GM23248 (cell line): ENCODE measurements at regions not wholly inside any gene's neighbourhood (a gene's known extent, or its start where the extent isn't known, plus 50 kb on each side); places are given as distances from the start of the nearest gene placed in this dataset.

Source experiments
- DNase-seq: peaks from one replicate; pipeline ENCODE4 v3.0.0-alpha.2; 2015
- H2AFZ ChIP-seq: fragments of 200-600 bp; sonication (generic); 2 replicates; pipeline ENCODE4 v1.6.1; 2016; ENCODE audit warnings: antibody characterized with exemption
- H3F3A ChIP-seq: fragments of 200-600 bp; sonication (generic); 2 replicates; pipeline ENCODE4 v1.6.1; 2016; ENCODE audit warnings: mild to moderate bottlenecking, antibody characterized with exemption, mixed run types; ENCODE audit not compliant: insufficient read depth
- H3K27ac ChIP-seq: fragments of 200-600 bp; sonication (generic); 2 replicates; pipeline ENCODE4 v1.5.1; 2016; ENCODE audit warnings: mild to moderate bottlenecking
- H3K27me3 ChIP-seq: fragments of 200-600 bp; sonication (generic); replicated peaks from 2 replicates; pipeline ENCODE4 v1.6.1; 2016; ENCODE audit warnings: mild to moderate bottlenecking; ENCODE audit not compliant: insufficient read depth
- H3K36me3 ChIP-seq: fragments of 200-600 bp; sonication (generic); 2 replicates; pipeline ENCODE4 v1.6.1; 2016; ENCODE audit warnings: low read depth, mild to moderate bottlenecking
- H3K4me1 ChIP-seq: fragments of 200-600 bp; sonication (generic); 2 replicates; pipeline ENCODE4 v1.6.1; 2016; ENCODE audit warnings: mild to moderate bottlenecking; ENCODE audit not compliant: insufficient read depth
- H3K4me2 ChIP-seq: fragments of 200-600 bp; sonication (generic); one replicate; pipeline ENCODE4 v1.6.1; 2016; ENCODE audit warnings: mild to moderate bottlenecking; ENCODE audit not compliant: unreplicated experiment
- H3K4me3 ChIP-seq: fragments of 200-600 bp; sonication (generic); 2 replicates; pipeline ENCODE4 v1.5.1; 2016; ENCODE audit warnings: mild to moderate bottlenecking
- H3K79me2 ChIP-seq: fragments of 200-600 bp; sonication (generic); 2 replicates; pipeline ENCODE4 v1.6.1; 2016; ENCODE audit warnings: mild to moderate bottlenecking; ENCODE audit not compliant: insufficient read depth
- H3K9ac ChIP-seq: fragments of 200-600 bp; sonication (generic); 2 replicates; pipeline ENCODE4 v1.6.1; 2016; ENCODE audit warnings: mild to moderate bottlenecking
- H3K9me2 ChIP-seq: fragments of 200-600 bp; sonication (generic); 2 replicates; pipeline ENCODE4 v1.6.1; 2016; ENCODE audit warnings: mixed run types, mild to moderate bottlenecking, moderate library complexity; ENCODE audit not compliant: insufficient read depth
- H3K9me3 ChIP-seq: fragments of 200-600 bp; sonication (generic); one replicate; pipeline ENCODE4 v1.6.1; 2017; ENCODE audit warnings: low read depth
- H4K20me1 ChIP-seq: fragments of 200-600 bp; sonication (generic); 2 replicates; pipeline ENCODE4 v1.6.0; 2016; ENCODE audit not compliant: insufficient read depth
- EZH2 ChIP-seq: fragments of 200-600 bp; sonication (generic); IDR thresholded peaks from 2 replicates; pipeline ENCODE4 v1.6.1; 2018; ENCODE audit warnings: antibody characterized with exemption, mild to moderate bottlenecking; ENCODE audit not compliant: insufficient read depth, poor library complexity, severe bottlenecking
- EZH2phosphoT487 ChIP-seq: fragments of 200-600 bp; sonication (generic); IDR thresholded peaks from 2 replicates; pipeline ENCODE4 v1.6.1; 2018; ENCODE audit warnings: antibody characterized with exemption, moderate library complexity, mild to moderate bottlenecking, low read depth; ENCODE audit not compliant: insufficient read depth
- WGBS, 2 experiments: methylation state at CpG; one replicate each; pipeline ENCODE4 v1.1.6; 2015 to 2017; ENCODE audit warnings: low lambda C conversion rate in 2 of 2, low coverage in 1 of 2; ENCODE audit errors: missing lambda C conversion rate in 2 of 2; 5-methylcytosine and 5-hydroxymethylcytosine counted together
- in situ Hi-C: fragments of 300-500 bp; cut with MboI; formaldehyde crosslinking; loops from 2 replicates; pipeline ENCODE4 v1.15.0; 2020

DNA sequence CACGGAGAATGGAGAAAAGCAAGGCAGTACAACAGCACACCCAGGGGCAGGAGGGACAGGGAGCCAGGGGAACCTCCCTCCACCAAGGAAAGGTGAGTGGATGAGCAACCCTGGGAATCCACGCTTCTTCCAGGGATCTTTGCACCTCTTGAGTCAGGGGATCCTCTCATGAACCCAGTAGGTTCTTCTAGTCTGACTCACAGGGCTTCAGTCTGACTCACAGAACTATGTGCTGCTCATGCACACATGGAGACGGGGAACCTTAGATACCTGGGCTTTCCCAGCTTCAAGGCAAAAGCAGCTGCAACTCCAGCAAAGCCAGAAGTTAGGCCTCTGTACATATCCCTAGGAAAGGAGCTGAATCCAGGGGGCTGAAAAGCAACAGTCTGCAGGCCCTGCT lies 1021.4 kb upstream of the TENM4 start:
- Histone ChIP-seq H3K27me3 (no peaks in the 10 kb centered on the region), H3K4me3 (no peak overlapping the region), H3K4me1 (no peaks in the 10 kb centered on the region), H2AFZ (no peak overlapping the region), H3F3A (no peaks in the 10 kb centered on the region), H3K79me2 (no peaks in the 10 kb centered on the region), H3K36me3 (no peaks in the 10 kb centered on the region), H3K27ac (no peak overlapping the region), H3K9me2 (no peaks in the 10 kb centered on the region), H3K9me3 (no peaks in the 10 kb centered on the region), H3K9ac (no peak overlapping the region), H3K4me2 (no peak overlapping the region), H4K20me1 (no peaks in the 10 kb centered on the region)
- in situ Hi-C loops: no loop called here
- WGBS, 2 experiments: 19 to 26% methylated on average over 3 of the region's 3 CpGs
- no peak for TF ChIP-seq EZH2phosphoT487
- no peak for TF ChIP-seq EZH2
- DNase-seq: no peak

DNA sequence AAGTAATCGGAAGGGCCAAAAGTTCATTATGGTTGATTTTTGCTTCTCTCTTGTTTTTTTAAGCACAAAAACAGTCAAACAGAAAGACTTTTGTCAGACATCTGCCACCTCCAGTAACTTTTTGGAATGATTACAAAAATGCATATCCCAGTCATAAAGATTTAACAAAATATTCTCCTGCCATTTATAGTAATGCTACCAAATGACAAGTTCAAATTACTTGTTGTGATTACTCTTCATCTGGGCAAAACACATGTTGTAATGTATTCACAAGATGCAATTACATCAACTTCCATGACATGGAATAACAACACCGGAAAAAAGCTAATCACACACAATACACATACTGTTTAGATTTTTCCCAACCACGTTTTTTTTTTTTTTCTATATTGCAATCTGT lies 1017.5 kb upstream of the TENM4 start:
- Histone ChIP-seq H3K9me3 (no peaks in the 10 kb centered on the region), H3K27me3 (no peaks in the 10 kb centered on the region), H3F3A (no peaks in the 10 kb centered on the region), H3K4me3 (no peak overlapping the region), H3K9ac (no peak overlapping the region), H3K4me1 (no peaks in the 10 kb centered on the region), H3K9me2 (no peaks in the 10 kb centered on the region), H3K27ac (no peak overlapping the region), H3K4me2 (no peak overlapping the region), H3K79me2 (no peaks in the 10 kb centered on the region), H2AFZ (no peak overlapping the region), H3K36me3 (no peaks in the 10 kb centered on the region), H4K20me1 (no peaks in the 10 kb centered on the region)
- DNase-seq: no peak
- in situ Hi-C loops: no loop called here
- 19 to 27% methylated on average over 3 of the region's 3 CpGs for WGBS, 2 experiments
- no peak for TF ChIP-seq EZH2phosphoT487
- no peak for TF ChIP-seq EZH2

DNA sequence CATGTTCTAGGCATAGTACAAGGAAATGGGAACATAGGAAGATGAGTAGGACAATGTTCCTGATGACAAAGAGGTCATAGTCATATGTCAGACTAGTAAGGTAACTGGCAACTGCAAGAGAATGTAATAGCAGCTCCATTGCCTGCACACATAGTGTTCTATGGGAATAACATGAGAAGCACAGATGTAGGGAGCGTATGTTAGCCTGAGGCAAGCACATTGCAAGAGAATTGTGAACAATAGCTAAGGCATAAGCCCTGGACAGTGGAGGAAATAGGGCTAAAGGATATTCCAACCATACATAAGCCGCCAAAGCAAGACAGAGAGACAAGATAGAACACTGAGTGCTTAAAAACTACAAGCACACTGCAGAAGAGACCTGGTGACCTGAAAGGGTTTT lies 1017.0 kb upstream of the TENM4 start:
- no peak for DNase-seq
- Histone ChIP-seq H3K9me2 (no peaks in the 10 kb centered on the region), H3F3A (no peaks in the 10 kb centered on the region), H3K9me3 (no peaks in the 10 kb centered on the region), H3K4me2 (no peak overlapping the region), H3K9ac (no peak overlapping the region), H4K20me1 (no peaks in the 10 kb centered on the region), H3K4me1 (no peaks in the 10 kb centered on the region), H3K36me3 (no peaks in the 10 kb centered on the region), H3K79me2 (no peaks in the 10 kb centered on the region), H3K4me3 (no peak overlapping the region), H2AFZ (no peak overlapping the region), H3K27me3 (no peaks in the 10 kb centered on the region), H3K27ac (no peak overlapping the region)
- WGBS, 2 experiments: 21 to 33% methylated on average over 2 of the region's 2 CpGs
- in situ Hi-C loops: no loop called here
- TF ChIP-seq EZH2: no peak
- TF ChIP-seq EZH2phosphoT487: no peak

DNA sequence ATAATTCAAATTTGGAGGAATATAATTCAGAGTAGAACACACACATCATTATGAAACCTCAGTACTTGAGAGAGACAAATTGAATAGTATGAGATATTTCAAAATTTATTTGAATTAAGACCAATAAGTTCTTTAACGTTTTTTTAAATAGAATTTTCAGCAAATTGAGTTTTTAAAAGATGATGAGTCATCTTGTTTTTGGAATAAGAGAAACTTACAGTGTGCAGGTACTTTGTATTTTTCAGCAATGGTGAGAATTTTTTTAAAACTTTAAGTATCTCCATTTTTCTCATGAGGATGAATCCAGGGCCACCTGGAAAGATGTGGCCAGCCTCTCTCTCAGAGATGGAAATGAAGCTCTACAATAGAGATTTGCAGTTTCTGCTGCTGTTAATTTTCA lies 1015.0 kb upstream of the TENM4 start:
- 0% methylated on average over 1 of the region's 1 CpG for WGBS, 2 experiments
- TF ChIP-seq EZH2phosphoT487 (no peak), EZH2 (no peak)
- Histone ChIP-seq H3F3A (no peaks in the 10 kb centered on the region), H3K4me1 (no peaks in the 10 kb centered on the region), H4K20me1 (no peaks in the 10 kb centered on the region), H3K36me3 (no peaks in the 10 kb centered on the region), H3K27me3 (no peaks in the 10 kb centered on the region), H3K4me2 (no peak overlapping the region), H3K79me2 (no peaks in the 10 kb centered on the region), H2AFZ (no peak overlapping the region), H3K9ac (no peak overlapping the region), H3K27ac (no peak overlapping the region), H3K9me3 (no peaks in the 10 kb centered on the region), H3K4me3 (no peak overlapping the region), H3K9me2 (no peaks in the 10 kb centered on the region)
- in situ Hi-C loops: no loop called here
- DNase-seq: no peak

DNA sequence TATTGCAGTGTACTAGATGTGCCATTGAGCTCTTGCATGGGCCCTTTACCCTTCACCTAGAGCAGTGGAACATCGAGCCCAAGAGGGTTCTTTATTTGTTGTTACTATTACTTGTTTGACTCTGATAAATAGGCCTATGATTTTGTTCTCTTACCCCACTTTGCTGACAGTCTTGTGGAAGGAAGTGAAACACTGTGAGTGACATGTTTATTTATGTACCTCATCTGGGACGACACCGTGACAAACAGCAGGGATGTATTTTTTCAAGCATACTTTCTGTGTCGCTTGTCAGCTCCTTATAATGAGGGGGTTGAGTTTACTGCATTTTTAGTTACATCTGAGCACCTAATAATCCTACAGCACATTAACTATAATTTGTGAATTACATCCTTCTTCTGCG lies 1010.3 kb upstream of the TENM4 start:
- no peak overlapping the region for H2AFZ ChIP-seq
- TF ChIP-seq EZH2 (no peak), EZH2phosphoT487 (no peak)
- no peaks in the 10 kb centered on the region for H3K9me3 ChIP-seq
- no peaks in the 10 kb centered on the region for H3K9me2 ChIP-seq
- no peak overlapping the region for H3K9ac ChIP-seq
- no peaks in the 10 kb centered on the region for H3K27me3 ChIP-seq
- H3K4me3 ChIP-seq: no peak overlapping the region
- no peaks in the 10 kb centered on the region for H4K20me1 ChIP-seq
- no peak for DNase-seq
- H3K36me3 ChIP-seq: no peaks in the 10 kb centered on the region
- H3K4me1 ChIP-seq: no peaks in the 10 kb centered on the region
- H3K79me2 ChIP-seq: no peaks in the 10 kb centered on the region
- no peak overlapping the region for H3K4me2 ChIP-seq
- WGBS, 2 experiments: 33% methylated on average over 5 of the region's 5 CpGs
- in situ Hi-C loops: no loop called here
- no peaks in the 10 kb centered on the region for H3F3A ChIP-seq
- no peak overlapping the region for H3K27ac ChIP-seq
